GM21360 (cell line): ENCODE measurements at regions not wholly inside any gene's neighbourhood (a gene's known extent, or its start where the extent isn't known, plus 50 kb on each side); places are given as distances from the start of the nearest gene placed in this dataset.
"Not testable (repeated sequence)": the region's sequence is repeated elsewhere in the genome, so short reads cannot be mapped to it uniquely, and the experiment has no call there.

Source experiments
- ATAC-seq: cut with Tn5 transposase; IDR thresholded peaks from one replicate; pipeline ENCODE4 v1.9.1; 2021; ENCODE audit warnings: mild to moderate bottlenecking, moderate library complexity; ENCODE audit not compliant: unreplicated experiment

- ATAC-seq, result no peak
Measured at GRCh38 chr4:174183259-174183658, 100.2 kb downstream of the FBXO8 start.

DNA sequence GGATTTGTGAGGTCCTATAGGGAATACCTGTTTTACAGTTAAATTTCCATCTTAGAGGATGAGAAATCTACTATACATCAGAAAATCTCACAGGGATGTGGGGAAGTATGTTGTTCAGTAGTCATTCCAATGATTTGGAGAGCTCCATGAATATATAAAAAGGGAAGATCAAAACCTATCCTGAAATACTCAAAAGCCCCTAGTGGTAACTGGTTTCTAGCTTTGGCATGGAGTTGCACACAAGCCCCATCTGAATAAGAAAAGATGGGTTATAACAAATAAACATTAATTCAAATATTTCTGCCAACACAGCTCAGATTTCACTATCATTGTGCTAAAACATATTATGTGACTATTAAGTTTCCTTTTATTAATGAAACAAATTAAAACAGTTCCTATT, 101.6 kb downstream of the FBXO8 start:
- ATAC-seq, result no peak

GRCh38 chr4:174177536-174177935, 105.9 kb downstream of the FBXO8 start:
- no peak for ATAC-seq

DNA sequence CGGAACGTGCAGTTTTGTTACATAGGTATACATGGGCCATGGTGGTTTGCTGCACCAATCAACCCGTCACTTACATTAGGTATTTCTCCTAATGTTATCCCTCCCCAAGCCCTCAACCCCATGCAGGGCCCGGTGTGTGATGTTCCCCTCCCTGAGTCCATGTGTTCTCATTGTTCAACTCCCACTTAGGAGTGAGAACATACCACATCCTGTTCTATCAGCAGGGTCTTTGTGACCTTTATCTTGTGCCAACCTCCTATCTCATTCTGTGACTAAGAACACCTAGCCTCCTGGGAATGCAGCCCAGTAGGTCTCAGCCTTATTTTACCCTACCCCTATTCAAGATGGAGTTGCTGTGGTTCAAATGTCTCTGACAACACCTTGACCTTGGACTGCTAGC, 107.6 kb downstream of the FBXO8 start:
- not testable (repeated sequence) for ATAC-seq

DNA sequence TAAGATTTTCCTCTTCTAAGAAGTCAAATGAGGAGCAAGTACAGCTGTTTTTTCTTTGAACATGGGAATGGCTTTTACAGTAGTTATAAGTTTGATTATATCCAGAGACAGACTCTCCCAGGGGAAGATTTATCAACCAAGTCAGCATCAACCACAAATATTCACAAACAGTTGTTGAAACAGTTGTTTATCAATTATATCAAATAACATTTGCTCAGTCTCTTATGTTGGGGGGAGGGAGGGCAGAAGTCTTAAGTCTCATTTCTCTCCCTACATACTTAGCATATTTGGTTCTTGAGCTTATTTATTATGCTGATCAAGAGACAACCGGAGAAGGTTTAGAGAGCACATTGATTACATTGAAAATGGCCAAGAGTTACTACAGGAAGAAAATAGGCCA, 110.1 kb downstream of the FBXO8 start:
- ATAC-seq, result no peak

DNA sequence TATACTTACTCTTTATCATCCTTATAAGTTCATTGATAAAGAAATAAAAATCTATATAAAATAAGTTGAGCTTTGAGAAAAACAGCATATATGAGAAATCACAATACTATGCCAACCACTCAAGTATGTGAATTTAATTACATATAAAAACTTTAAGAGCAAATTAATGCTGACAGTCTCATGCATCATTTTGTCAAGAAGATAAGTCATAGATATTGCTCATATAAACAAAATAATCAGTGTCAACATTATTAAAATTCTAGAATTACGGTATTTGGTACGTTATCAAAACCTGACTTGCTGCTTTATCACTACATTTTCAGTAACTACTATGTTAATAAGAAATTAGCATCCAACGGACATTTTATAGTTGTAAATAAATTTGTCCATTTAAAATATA, 111.2 kb downstream of the FBXO8 start:
- ATAC-seq, result no peak

DNA sequence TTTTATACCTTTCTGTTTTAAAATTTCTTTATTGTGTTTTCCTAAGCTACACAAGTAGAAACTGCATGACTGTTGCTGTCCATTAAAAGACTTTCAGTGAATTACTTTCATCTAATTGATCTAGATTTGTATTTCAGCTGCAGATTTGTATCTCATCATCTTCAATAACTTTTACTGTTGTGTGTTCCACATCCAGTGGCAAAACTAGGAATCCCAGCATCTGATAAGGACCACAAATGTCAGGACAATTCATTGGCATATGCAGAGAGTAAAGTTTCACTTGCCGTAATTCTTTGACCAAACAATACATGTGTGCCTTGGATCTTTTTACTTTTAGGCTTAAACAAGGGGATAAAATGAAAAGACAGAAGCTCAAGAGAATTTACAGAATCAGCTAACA, 112.6 kb downstream of the FBXO8 start:
- ATAC-seq, result no peak

- no peak for ATAC-seq
Measured at GRCh38 chr4:174170091-174170490, 113.4 kb downstream of the FBXO8 start.

DNA sequence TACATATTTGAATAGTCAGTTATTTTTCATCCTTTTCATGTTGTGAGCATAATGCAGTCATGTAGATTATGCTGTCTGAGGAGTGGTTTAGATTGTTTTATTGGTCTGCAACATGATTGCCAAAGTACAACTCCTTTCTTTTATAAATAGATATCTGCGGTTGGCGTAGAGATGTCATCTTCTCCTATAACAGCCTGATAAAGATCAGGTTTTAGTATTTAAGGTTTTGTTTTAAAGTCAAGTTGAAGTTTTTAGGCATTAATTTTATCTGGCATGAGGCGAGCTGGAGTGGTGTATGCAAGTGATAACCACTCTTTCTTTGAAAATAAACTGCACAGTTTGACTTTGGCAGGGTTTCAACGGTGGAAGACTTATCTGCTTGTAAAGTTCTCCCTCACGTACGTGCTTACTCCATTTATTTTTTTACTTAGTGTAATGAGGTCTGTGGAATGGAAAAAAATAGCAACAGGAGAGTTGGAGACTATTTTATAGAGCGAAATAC, 126.3 kb downstream of the FBXO8 start:
- no peak for ATAC-seq

DNA sequence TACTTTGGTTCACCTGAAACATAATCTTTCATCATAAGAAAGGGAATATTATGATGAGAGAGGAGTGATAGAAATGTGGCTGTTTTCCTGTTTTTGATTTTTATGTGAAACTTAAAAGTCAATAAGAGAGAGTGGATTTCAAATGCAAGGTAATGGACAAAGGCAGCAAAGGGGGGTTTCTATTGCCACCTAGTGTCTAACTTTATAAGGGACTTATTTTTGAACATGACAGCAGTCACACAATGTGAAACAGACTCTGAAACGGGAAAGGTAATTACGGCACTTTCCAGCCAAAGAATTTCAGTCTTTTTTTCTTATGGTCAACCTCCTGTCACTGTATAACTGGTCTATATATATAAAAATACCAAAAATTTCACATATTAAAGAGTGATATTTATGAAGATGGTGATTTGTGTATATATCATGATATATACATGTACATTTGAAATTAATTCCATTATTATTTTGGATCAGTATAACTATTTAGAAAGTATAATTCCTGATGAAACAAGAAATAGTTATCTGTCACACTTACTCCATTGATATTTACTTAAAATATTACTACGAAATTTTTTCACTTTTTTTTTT, 127.1 kb downstream of the FBXO8 start:
- peak; percentile 79 for ATAC-seq

- ATAC-seq, result no peak
Measured at GRCh38 chr4:174154215-174154854, 129.1 kb downstream of the FBXO8 start.

GRCh38 chr4:174152717-174153466, 130.6 kb downstream of the FBXO8 start:
- ATAC-seq, result no peak

DNA sequence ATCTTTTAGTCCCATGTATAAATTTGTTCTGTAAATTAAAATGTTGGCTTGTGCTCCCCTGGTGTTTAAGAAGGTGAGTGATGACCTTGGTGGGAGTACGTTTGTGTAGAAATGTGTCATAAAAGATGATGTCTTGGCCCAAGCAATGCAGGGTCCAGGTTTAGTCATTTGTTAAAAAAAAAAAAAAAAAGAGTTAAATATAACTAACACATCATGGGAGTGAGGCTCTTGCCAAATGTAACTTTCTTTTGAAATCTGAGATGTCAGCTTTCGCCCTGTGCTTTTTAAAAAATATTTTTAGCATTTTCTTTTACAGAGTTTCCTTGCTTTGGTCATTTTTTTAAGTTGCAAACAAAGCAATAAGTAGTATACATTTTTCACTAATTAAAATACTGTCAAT, 135.6 kb downstream of the FBXO8 start:
- ATAC-seq, result no peak

DNA sequence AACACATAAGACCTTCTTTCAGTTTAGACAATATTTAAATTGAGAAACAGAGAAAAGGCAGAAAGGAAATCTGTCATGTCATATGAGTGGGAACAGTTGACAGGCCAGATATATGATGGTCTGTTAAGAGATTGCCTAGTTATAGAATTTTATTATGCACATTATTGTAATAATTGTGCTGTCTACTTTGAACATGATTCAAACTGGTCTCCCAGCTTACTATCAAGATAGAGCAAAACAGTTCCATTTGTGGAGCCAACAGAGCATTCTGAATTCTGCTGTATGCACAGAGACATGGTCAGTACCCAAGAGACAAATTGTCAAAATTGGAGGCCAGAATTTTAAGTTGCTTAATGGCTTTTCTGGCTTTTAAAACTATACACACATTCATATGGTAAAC, 139.4 kb downstream of the FBXO8 start:
- no peak for ATAC-seq

GRCh38 chr4:174141876-174142275, 141.6 kb downstream of the FBXO8 start:
- no peak for ATAC-seq

GRCh38 chr4:174138616-174139015, 144.9 kb downstream of the FBXO8 start:
- ATAC-seq, result no peak

GRCh38 chr4:174137698-174138097, 145.8 kb downstream of the FBXO8 start:
- no peak for ATAC-seq

- no peak for ATAC-seq
Measured at GRCh38 chr4:174135936-174136406, 147.5 kb downstream of the FBXO8 start.

DNA sequence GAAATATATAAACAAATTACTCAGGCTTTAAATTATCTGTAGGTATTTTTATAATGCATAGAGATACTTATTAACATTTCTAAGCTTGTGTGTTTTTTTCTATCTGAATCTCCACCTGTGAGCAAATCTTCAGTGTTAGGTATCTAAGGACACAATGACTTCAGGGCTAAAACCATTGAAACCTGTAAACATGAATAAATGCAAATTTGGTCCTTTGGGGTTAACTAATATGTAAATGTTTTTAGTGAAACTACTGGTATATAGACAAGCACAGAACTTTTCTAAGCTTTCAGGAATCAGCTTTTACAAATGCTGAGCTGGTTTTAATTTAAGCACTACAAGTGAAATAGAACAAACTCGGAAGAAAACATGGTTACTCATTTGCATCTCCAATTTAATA, 147.9 kb downstream of the FBXO8 start:
- ATAC-seq, result no peak

GRCh38 chr4:174134361-174134760, 149.1 kb downstream of the FBXO8 start:
- ATAC-seq, result no peak

GRCh38 chr4:174133551-174133950, 149.9 kb downstream of the FBXO8 start:
- no peak for ATAC-seq

DNA sequence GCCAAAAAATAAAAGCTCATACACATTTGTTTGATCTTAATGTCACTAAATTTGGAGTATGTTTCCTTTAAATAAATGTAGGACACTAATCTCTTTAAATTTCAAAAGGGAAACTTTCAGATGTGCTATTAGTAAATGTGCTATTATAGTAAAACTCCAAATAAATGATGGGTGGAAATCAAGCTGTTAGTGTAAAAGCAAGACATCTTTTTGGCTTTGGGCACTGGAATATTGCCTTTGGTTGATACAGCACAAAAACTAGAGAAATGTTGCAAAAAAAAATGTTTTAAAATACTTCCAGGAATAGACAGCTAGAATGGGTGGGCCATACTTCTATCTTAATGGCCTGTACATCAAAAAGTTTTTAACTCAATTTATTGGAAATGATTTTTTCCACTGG, 151.6 kb downstream of the FBXO8 start:
- ATAC-seq, result no peak
